ENCODE measurements at regions not wholly inside any gene's neighbourhood (a gene's known extent, or its start where the extent isn't known, plus 50 kb on each side); places are given as distances from the start of the nearest gene placed in this dataset.
"Not testable (repeated sequence)": the region's sequence is repeated elsewhere in the genome, so short reads cannot be mapped to it uniquely, and the experiment has no call there.

- DNase-seq, result not testable (repeated sequence)
These were observed 67.0 kb upstream of the LYZL2 start for GRCh38 chr10:30696416-30697185.

GRCh38 chr10:30695481-30696236 is 66.1 kb upstream of the LYZL2 start:
- peak in 3 of 5 donors; percentile 37 to 89 (median 45) for DNase-seq

- no peak for DNase-seq
These were observed 65.1 kb upstream of the LYZL2 start for GRCh38 chr10:30694518-30695228.

- DNase-seq, result no peak
These were observed 62.1 kb upstream of the LYZL2 start for GRCh38 chr10:30691639-30692015.

- not testable (repeated sequence) for DNase-seq
These were observed 61.5 kb upstream of the LYZL2 start for GRCh38 chr10:30690948-30691638.

GRCh38 chr10:30688456-30688855 is 58.9 kb upstream of the LYZL2 start:
- no peak for DNase-seq

GRCh38 chr10:30687698-30688213 is 58.2 kb upstream of the LYZL2 start:
- peak; percentile 28 to 80 (median 64) for DNase-seq

GRCh38 chr10:30686708-30687107 is 57.2 kb upstream of the LYZL2 start:
- DNase-seq, result no peak

- DNase-seq, result no peak
These were observed 53.9 kb upstream of the LYZL2 start for GRCh38 chr10:30683496-30683895.

GRCh38 chr10:30682377-30683199 is 53.0 kb upstream of the LYZL2 start:
- DNase-seq, result peak in 2 of 5 donors; percentile 9 to 93

GRCh38 chr10:30680908-30681307 is 51.4 kb upstream of the LYZL2 start:
- DNase-seq, result no peak
